Urinary bladder (tissue), 3 donors: ENCODE measurements at regions not wholly inside any gene's neighbourhood (a gene's known extent, or its start where the extent isn't known, plus 50 kb on each side); places are given as distances from the start of the nearest gene placed in this dataset.
"Not testable (repeated sequence)": the region's sequence is repeated elsewhere in the genome, so short reads cannot be mapped to it uniquely, and the experiment has no call there.

ENCODE experiments used
- DNase-seq: peaks from one replicate; pipeline ENCODE4 v3.0.0-alpha.2; 2015; ENCODE audit errors: extremely low spot score
- H3K27ac ChIP-seq: one replicate; pipeline ENCODE4 v1.5.1; 2013; ENCODE audit warnings: low read depth, mild to moderate bottlenecking, moderate library complexity
- H3K36me3 ChIP-seq: one replicate; pipeline ENCODE4 v1.6.1; 2013; ENCODE audit warnings: mild to moderate bottlenecking, moderate library complexity; ENCODE audit not compliant: insufficient read depth
- H3K4me1 ChIP-seq: one replicate; pipeline ENCODE4 v1.6.1; 2013; ENCODE audit warnings: mild to moderate bottlenecking, moderate library complexity; ENCODE audit not compliant: insufficient read depth
- H3K4me3 ChIP-seq: one replicate; pipeline ENCODE4 v1.5.1; 2013; ENCODE audit warnings: low read depth, low read length
- WGBS: extraction: QIAGEN DNeasy Blood & Tissue Kit; methylation state at CpG from one replicate; pipeline ENCODE4 v1.1.7; 2013; 5-methylcytosine and 5-hydroxymethylcytosine counted together
- donor health status: healthy with polysubstance abuse.
- donor health status: healthy.

DNA sequence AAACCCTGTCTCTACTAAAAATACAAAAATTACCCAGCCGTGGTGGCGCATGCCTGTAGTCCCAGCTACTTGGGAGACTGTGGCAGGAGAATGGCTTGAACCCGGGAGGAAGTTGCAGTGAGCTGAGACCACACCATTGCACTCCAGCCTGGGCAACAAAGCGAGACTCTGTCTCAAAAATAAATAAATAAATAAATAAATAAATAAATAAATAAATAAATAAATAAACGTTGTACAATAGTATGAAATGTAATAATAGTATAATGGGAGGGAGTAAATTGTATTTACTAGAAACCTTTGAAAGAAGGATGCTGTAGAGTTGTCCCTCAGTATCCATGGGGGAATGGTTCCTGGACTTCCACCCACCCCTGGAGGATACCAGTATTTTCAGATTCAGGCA lies 446.5 kb downstream of the AGTPBP1 start:
- DNase-seq, H3K4me1 ChIP-seq, H3K36me3 ChIP-seq, H3K27ac ChIP-seq, H3K4me3 ChIP-seq: not testable (repeated sequence)
- WGBS: 95% methylated on average over 5 of the region's 5 CpGs

DNA sequence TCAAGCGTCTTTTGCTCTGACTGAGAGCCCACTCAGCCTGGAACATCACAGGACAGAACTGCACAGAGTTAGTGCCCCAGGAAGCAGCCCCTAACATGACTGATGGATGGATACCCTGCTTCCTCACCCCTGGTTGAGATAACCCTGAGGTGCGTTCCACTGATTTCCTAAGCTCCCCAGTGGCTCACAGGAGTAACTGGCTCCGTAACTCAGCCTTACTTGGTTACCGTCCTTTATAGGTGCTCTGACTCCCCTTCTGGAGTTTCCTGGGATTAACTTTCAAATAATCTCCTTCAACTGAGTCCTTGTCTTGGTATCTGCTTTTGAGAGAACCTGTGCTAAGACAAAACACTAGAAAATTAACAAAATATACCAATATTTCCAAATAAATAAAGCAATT lies 449.5 kb downstream of the AGTPBP1 start:
- 73% methylated on average over 4 of the region's 4 CpGs for WGBS
- no peaks in the 10 kb centered on the region for H3K4me1 ChIP-seq
- no peaks in the 10 kb centered on the region for H3K36me3 ChIP-seq
- DNase-seq: no peak
- no peak overlapping the region for H3K27ac ChIP-seq
- H3K4me3 ChIP-seq: no peak overlapping the region

DNA sequence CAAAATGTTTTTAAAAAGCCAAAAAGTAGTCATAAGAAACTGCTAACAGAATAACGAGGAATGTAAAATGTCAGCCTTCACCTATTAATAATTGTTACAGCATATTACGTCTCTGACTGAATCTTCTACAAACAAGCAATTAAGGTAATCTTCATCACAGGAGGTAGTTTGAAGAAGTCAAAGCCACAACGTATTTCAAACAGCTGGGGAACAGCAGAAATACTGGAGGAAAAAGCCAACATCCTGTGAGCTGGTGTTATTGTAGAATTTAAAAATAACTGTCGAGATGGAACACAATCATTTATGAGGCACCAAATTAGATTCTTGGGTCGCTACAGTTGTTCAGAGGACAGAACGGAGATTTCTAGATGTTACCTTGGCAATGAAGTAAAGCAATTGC lies 450.5 kb downstream of the AGTPBP1 start:
- DNase-seq: no peak
- Histone ChIP-seq H3K36me3 (no peaks in the 10 kb centered on the region), H3K4me1 (no peaks in the 10 kb centered on the region), H3K27ac (no peak overlapping the region), H3K4me3 (no peak overlapping the region)
- 54% methylated on average over 6 of the region's 6 CpGs for WGBS

DNA sequence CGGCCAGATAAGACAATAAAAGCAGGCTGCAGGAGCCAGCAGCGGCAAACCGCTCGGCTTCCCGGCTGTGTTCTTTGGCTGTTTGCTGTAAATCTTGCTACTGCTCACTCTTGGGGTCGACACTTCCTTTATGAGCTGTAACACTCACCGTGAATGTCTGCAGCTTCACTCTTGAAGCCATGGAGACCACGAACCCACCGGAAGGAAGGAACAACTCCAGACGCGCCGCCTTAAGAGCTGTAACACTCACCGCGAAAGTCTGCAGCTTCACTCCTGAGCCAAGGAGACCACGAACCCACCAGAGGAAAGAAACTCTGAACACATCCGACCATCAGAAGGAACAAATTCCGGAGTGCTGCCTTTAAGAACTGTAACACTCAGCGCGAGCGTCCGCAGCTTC lies 451.7 kb downstream of the AGTPBP1 start:
- no peaks in the 10 kb centered on the region for H3K36me3 ChIP-seq
- H3K4me3 ChIP-seq: no peak overlapping the region
- DNase-seq: no peak
- 66% methylated on average over 21 of the region's 21 CpGs for WGBS
- no peaks in the 10 kb centered on the region for H3K4me1 ChIP-seq
- H3K27ac ChIP-seq: no peak overlapping the region

DNA sequence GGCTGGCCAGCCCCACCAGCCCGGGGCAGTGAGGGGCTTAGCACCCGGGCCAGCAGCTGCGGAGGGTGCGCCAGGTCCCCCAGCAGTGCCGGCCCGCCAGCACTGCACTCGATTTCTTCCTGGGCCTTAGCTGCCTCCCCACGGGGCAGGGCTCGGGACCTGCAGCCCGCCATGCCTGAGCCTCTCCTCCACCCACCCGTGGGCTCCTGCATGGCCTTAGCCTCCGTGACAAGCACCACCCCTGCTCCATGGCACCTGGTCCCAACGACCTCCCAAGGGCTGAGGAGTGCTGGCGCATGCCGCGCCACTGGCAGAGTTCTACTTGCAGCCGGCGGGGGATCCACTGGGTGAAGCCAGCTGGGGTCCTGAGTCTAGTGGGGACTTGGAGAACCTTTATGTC lies 452.6 kb downstream of the AGTPBP1 start:
- 93% methylated on average over 18 of the region's 18 CpGs for WGBS
- H3K36me3 ChIP-seq: no peaks in the 10 kb centered on the region
- no peak overlapping the region for H3K27ac ChIP-seq
- H3K4me1 ChIP-seq: no peaks in the 10 kb centered on the region
- H3K4me3 ChIP-seq: no peak overlapping the region
- DNase-seq: no peak

DNA sequence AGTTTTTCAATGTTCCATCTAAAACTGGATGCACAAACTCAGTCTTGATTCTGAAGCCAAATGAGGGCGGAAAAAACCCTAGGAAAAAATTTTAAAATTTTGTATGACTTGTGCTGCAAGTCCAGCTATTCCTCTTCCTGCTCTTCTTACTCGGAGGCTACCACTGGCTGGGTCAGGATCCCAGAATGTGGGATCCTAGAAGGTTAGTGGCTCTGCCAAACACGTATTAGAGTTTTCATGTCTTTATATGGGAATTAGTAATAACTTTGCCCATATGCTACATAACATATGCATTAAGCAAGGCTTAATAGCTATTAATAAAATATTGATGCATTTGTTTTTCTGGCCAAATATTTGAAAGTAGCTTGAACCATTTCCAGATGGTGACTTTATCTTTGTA lies 458.3 kb downstream of the AGTPBP1 start:
- WGBS: 72% methylated on average over 3 of the region's 3 CpGs
- Histone ChIP-seq H3K4me3 (no peak overlapping the region), H3K4me1 (no peaks in the 10 kb centered on the region), H3K27ac (no peak overlapping the region), H3K36me3 (no peaks in the 10 kb centered on the region)
- no peak for DNase-seq

DNA sequence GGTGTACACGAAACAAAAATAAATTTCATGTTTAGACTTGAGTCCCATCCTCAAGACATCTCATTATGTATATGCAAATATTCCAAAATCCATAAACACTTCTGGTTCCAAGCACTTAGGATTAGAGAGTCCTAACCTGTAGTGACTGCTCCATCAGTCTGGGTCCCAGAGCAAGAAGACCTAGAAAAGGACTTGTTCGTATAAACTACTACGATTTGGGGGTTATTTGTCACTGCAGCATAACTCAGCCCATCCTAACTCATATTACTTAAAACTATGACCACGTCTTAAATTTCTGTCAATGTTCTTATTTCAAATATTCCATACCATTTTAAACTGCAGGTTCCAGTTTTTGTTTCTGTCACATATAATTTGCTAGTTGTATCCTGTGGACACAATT lies 463.0 kb downstream of the AGTPBP1 start:
- no peak for DNase-seq
- Histone ChIP-seq H3K27ac (no peak overlapping the region), H3K36me3 (no peaks in the 10 kb centered on the region), H3K4me1 (no peaks in the 10 kb centered on the region), H3K4me3 (no peak overlapping the region)
- 94% methylated on average over 4 of the region's 4 CpGs for WGBS

DNA sequence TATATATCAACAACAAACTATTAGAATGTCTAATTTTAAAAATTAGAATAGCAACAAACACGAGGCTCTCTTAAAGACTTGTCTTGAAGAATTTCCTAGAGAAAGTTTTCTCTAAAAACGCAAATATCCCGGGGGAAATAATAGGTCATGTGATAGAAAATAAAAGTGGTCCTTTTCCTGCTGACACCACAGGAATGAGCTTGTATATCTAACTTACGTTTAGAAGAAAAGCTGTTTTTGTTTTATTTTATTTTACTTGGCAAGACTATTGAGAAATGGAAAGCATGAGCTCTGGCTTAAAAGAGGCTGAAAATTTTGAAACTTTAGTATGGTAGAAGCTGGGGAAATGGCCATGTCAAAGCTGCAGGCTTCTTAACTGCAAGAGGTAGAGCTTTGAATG lies 465.0 kb downstream of the AGTPBP1 start:
- whole genome bisulfite sequencing: 33% methylated on average over 4 of the region's 4 CpGs
- no peak for DNase-seq
- Histone ChIP-seq H3K27ac (no peak overlapping the region), H3K36me3 (no peaks in the 10 kb centered on the region), H3K4me3 (no peak overlapping the region), H3K4me1 (no peaks in the 10 kb centered on the region)

DNA sequence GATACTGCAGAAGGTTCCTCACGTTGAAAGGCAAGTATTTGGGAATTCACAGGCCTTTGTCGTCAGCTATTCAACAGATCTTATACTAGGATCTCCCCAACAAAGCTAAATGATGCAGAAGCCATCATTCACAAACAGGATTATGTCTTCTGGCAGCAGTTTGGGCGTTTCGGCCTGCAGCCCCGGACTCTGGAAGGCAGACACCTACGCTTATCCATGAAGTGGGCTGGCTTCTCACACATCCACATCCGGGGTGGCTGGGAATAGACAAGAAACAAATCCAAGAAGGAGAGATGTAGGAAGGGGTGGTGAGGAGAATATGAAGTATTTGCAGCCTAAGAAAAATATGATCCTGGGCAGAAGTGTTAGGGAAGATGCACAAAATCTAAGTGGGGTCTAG lies 471.9 kb downstream of the AGTPBP1 start:
- 57% methylated on average over 7 of the region's 7 CpGs for WGBS
- no peaks in the 10 kb centered on the region for H3K4me1 ChIP-seq
- no peak overlapping the region for H3K27ac ChIP-seq
- DNase-seq: no peak
- H3K36me3 ChIP-seq: no peaks in the 10 kb centered on the region
- H3K4me3 ChIP-seq: no peak overlapping the region

DNA sequence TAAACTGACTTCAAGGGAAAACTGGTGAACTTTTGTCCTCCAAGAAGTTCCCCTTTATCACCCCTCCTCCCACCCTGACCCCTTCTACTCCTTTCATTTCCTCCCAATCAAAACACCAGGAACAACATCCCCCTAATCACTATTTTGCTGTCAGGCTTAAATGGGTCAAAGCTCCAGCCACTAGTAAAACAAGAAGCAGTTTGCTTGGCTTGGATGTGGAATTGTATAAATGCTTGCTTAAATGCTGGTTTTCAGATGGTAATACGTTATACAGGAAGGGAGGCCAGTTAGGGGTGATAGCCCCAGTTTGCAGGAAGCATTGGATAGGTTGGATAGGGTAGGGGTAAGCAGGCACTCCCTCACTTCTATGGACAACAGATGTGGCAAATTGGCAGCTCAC lies 473.6 kb downstream of the AGTPBP1 start:
- no peak for DNase-seq
- no peak overlapping the region for H3K27ac ChIP-seq
- H3K4me3 ChIP-seq: no peak overlapping the region
- H3K4me1 ChIP-seq: no peaks in the 10 kb centered on the region
- no peaks in the 10 kb centered on the region for H3K36me3 ChIP-seq
- 37% methylated on average over 1 of the region's 1 CpG for WGBS

DNA sequence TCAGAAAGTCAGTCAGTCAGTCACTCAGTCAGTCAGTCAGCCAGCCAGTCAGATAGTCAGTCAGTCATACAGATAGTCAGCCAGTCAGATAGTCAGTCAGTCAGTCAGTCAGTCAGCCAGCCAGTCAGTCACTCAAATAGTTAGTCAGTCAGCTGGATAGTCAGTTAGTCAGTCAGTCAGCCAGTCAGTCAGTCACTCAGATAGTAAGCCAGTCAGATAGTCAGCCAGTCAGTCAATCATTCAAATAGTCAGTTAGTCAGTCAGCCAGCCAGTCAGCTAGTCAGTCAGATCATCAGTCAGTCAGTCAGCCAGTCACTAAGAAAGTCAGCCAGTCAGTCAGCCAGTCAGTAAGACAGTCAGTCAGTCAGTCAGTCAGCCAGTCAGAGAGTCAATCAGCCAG lies 477.1 kb downstream of the AGTPBP1 start:
- Histone ChIP-seq H3K4me1 (no peaks in the 10 kb centered on the region), H3K4me3 (no peak overlapping the region), H3K36me3 (no peaks in the 10 kb centered on the region), H3K27ac (no peak overlapping the region)
- DNase-seq: no peak

DNA sequence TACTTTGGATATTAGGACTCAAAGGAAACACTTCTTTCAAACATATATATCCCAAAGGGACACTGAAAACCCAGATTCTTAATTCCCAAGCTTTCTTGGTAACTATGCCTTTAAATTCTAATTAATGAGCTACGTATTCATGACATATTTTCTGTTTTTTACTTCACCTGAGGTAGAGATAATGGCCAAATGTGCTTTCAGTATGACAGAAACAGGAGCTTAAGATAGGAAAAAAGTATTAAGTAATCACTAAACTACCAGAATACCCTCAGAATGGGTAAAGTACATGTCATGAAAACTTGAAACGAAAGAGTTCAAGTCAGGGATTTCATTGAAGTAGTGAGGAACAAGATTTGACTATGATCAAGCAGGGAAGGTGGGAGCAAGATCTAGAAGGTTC lies 478.5 kb downstream of the AGTPBP1 start:
- DNase-seq: no peak
- Histone ChIP-seq H3K4me3 (no peak overlapping the region), H3K4me1 (no peaks in the 10 kb centered on the region), H3K27ac (no peak overlapping the region), H3K36me3 (no peaks in the 10 kb centered on the region)
- WGBS: 66% methylated on average over 2 of the region's 2 CpGs

DNA sequence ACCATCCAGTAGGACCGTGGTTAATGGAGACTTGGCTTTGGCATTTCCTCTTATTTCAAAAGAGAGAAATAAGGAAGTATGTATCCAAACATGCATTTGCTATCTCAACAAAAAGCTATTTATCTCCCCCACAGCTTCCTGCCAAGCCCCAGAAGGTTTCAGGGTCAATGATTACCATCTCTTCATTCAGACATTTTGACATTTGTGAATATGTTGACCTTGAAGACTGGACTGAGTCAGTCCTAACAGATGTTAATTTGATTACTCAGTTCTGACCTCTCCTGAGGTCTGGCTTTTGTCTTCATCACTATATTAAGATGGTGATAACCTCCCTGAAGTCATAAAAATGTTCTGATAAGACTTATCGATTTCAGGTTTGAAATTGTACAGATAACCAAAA lies 479.4 kb downstream of the AGTPBP1 start:
- no peak overlapping the region for H3K27ac ChIP-seq
- no peak for DNase-seq
- 11% methylated on average over 2 of the region's 2 CpGs for WGBS
- H3K36me3 ChIP-seq: no peaks in the 10 kb centered on the region
- H3K4me3 ChIP-seq: no peak overlapping the region
- no peaks in the 10 kb centered on the region for H3K4me1 ChIP-seq

DNA sequence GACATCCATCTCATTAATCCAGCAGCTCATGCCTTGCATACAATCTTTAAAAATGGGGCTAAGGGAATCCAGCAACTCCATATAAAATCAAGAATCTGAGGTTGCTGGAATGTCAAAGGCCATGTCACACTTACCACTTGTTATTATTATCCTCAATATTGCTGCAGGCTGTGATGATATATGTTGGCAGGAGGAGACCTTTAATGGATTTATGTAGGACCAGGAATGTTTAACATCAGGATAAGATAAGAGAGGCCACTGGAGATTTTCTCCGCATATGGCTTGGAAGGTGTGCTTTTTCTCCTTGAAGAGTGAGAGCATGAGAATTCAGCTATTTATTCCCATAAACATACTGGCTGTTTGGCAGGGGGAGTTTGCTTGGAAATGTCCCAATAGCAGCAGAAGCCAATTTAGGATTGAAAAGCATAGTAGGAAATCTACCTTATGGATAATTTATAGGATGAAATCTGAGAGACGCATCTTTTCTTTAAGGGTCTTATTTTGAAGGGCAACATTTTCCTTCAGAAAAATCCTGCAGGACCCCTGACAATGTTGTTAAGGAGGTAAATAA lies 481.4 kb downstream of the AGTPBP1 start:
- no peaks in the 10 kb centered on the region for H3K36me3 ChIP-seq
- DNase-seq: no peak
- no peak overlapping the region for H3K4me3 ChIP-seq
- WGBS: 51% methylated on average over 2 of the region's 2 CpGs
- H3K4me1 ChIP-seq: no peaks in the 10 kb centered on the region
- no peak overlapping the region for H3K27ac ChIP-seq

DNA sequence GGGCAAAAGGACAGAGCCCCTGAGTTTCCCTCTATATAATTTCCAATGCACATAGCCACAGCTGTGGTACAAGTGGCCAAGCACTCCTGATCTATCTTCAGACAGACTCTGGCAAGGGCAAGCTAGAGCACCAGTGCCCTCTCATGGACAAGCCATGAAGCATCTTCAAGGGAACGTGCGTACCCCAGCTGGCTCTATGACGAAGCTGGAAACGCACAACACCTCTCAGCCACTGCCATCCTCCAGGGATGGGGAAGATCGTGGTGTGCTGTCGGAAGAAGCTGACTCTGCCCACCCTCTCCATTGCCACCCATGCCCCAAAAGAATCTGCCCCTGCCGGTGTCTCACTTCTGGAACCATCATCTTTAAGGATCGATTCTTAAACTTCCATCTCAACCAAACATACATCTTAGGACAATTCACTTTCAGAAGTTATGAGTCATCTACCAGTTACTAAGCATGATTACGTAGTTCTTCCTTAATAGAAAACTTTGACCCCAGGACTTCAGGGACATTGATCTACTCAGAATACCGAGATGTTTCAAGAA lies 482.9 kb downstream of the AGTPBP1 start:
- Histone ChIP-seq H3K4me1 (no peaks in the 10 kb centered on the region), H3K27ac (no peak overlapping the region), H3K4me3 (no peak overlapping the region), H3K36me3 (no peaks in the 10 kb centered on the region)
- 50% methylated on average over 10 of the region's 10 CpGs for WGBS
- peak; percentile 33 for DNase-seq
